ENCODE measurements at regions not wholly inside any gene's neighbourhood (a gene's known extent, or its start where the extent isn't known, plus 50 kb on each side); places are given as distances from the start of the nearest gene placed in this dataset.
"Not testable (repeated sequence)": the region's sequence is repeated elsewhere in the genome, so short reads cannot be mapped to it uniquely, and the experiment has no call there.

GRCh38 chr5:89065919-89066318 lies 182.9 kb upstream of the MEF2C start:
- Mint-ChIP-seq H3K9me3 (no peaks in the 10 kb centered on the region), H3K27me3 (ENCODE audit: low read depth) (no peaks in the 10 kb centered on the region), H3K36me3 (ENCODE audit: low read depth) (peaks cover 6% of the 10 kb centered on the region), H3K27ac (peak overlapping the region; percentile 77), H3K4me1 (ENCODE audit: low read depth) (peaks cover 24% of the 10 kb centered on the region), H3K4me3 (ENCODE audit: low read depth) (no peak overlapping the region)
- peak; percentile 10 for DNase-seq (ENCODE audit: low spot score)
- intact Hi-C loops (cut with micrococcal nuclease), result loop anchor here (1.0 to 2.0 kb wide), 3 partner anchors 60 to 249 kb away; no protein-coding TSS in a partner anchor

GRCh38 chr5:89064736-89065135 lies 181.8 kb upstream of the MEF2C start:
- DNase-seq (ENCODE audit: low spot score), result no peak
- intact Hi-C loops (cut with micrococcal nuclease), result loop anchor here (1.0 to 2.0 kb wide), 4 partner anchors 20 to 250 kb away; no protein-coding TSS in a partner anchor
- Mint-ChIP-seq H3K27me3 (ENCODE audit: low read depth) (no peaks in the 10 kb centered on the region), H3K4me1 (ENCODE audit: low read depth) (peaks cover 24% of the 10 kb centered on the region), H3K27ac (no peak overlapping the region), H3K9me3 (no peaks in the 10 kb centered on the region), H3K4me3 (ENCODE audit: low read depth) (no peak overlapping the region), H3K36me3 (ENCODE audit: low read depth) (peaks cover 6% of the 10 kb centered on the region)

- peaks cover 6% of the 10 kb centered on the region for H3K36me3 Mint-ChIP-seq (ENCODE audit: low read depth)
- H3K9me3 Mint-ChIP-seq, result no peaks in the 10 kb centered on the region
- H3K4me1 Mint-ChIP-seq (ENCODE audit: low read depth), result peaks cover 24% of the 10 kb centered on the region
- no peak for DNase-seq (ENCODE audit: low spot score)
- peak overlapping the region; percentile 38 for H3K27ac Mint-ChIP-seq
- intact Hi-C loops (cut with micrococcal nuclease), result loop anchor here (1.0 to 2.0 kb wide), 4 partner anchors 20 to 251 kb away; no protein-coding TSS in a partner anchor
- H3K4me3 Mint-ChIP-seq (ENCODE audit: low read depth), result no peak overlapping the region
- no peaks in the 10 kb centered on the region for H3K27me3 Mint-ChIP-seq (ENCODE audit: low read depth)
Observed at GRCh38 chr5:89064054-89064453, 181.1 kb upstream of the MEF2C start.

- peaks cover 7% of the 10 kb centered on the region for H3K27me3 Mint-ChIP-seq (ENCODE audit: low read depth)
- peaks cover 12% of the 10 kb centered on the region for H3K4me1 Mint-ChIP-seq (ENCODE audit: low read depth)
- H3K36me3 Mint-ChIP-seq (ENCODE audit: low read depth), result no peaks in the 10 kb centered on the region
- H3K27ac Mint-ChIP-seq, result no peak overlapping the region
- no peaks in the 10 kb centered on the region for H3K9me3 Mint-ChIP-seq
- no peak overlapping the region for H3K4me3 Mint-ChIP-seq (ENCODE audit: low read depth)
- DNase-seq (ENCODE audit: low spot score), result no peak
- intact Hi-C loops (cut with micrococcal nuclease), result no loop called here
Observed at GRCh38 chr5:89060768-89061167, 177.8 kb upstream of the MEF2C start.

GRCh38 chr5:89059274-89059673 lies 176.3 kb upstream of the MEF2C start:
- no peaks in the 10 kb centered on the region for H3K9me3 Mint-ChIP-seq
- intact Hi-C loops (cut with micrococcal nuclease), result no loop called here
- H3K36me3 Mint-ChIP-seq (ENCODE audit: low read depth), result no peaks in the 10 kb centered on the region
- peaks cover 5% of the 10 kb centered on the region for H3K4me1 Mint-ChIP-seq (ENCODE audit: low read depth)
- no peak overlapping the region for H3K4me3 Mint-ChIP-seq (ENCODE audit: low read depth)
- DNase-seq (ENCODE audit: low spot score), result no peak
- H3K27me3 Mint-ChIP-seq (ENCODE audit: low read depth), result peaks cover 7% of the 10 kb centered on the region
- H3K27ac Mint-ChIP-seq, result no peak overlapping the region

GRCh38 chr5:89055695-89056085 lies 172.7 kb upstream of the MEF2C start:
- H3K36me3 Mint-ChIP-seq (ENCODE audit: low read depth), result peaks cover under 1% of the 10 kb centered on the region
- no peak overlapping the region for H3K4me3 Mint-ChIP-seq (ENCODE audit: low read depth)
- intact Hi-C loops (cut with micrococcal nuclease), result no loop called here
- peaks cover 4% of the 10 kb centered on the region for H3K9me3 Mint-ChIP-seq
- no peaks in the 10 kb centered on the region for H3K4me1 Mint-ChIP-seq (ENCODE audit: low read depth)
- DNase-seq (ENCODE audit: low spot score), result no peak
- no peak overlapping the region for H3K27ac Mint-ChIP-seq
- H3K27me3 Mint-ChIP-seq (ENCODE audit: low read depth), result peaks cover 10% of the 10 kb centered on the region

- peaks cover 10% of the 10 kb centered on the region for H3K27me3 Mint-ChIP-seq (ENCODE audit: low read depth)
- H3K27ac Mint-ChIP-seq, result no peak overlapping the region
- H3K4me3 Mint-ChIP-seq (ENCODE audit: low read depth), result no peak overlapping the region
- H3K36me3 Mint-ChIP-seq (ENCODE audit: low read depth), result peaks cover 4% of the 10 kb centered on the region
- DNase-seq (ENCODE audit: low spot score), result no peak
- intact Hi-C loops (cut with micrococcal nuclease), result no loop called here
- peaks cover 10% of the 10 kb centered on the region for H3K9me3 Mint-ChIP-seq
- no peaks in the 10 kb centered on the region for H3K4me1 Mint-ChIP-seq (ENCODE audit: low read depth)
Observed at GRCh38 chr5:89055015-89055694, 172.2 kb upstream of the MEF2C start.

- H3K36me3 Mint-ChIP-seq (ENCODE audit: low read depth), result peaks cover 4% of the 10 kb centered on the region
- DNase-seq (ENCODE audit: low spot score), result no peak
- peaks cover 17% of the 10 kb centered on the region for H3K9me3 Mint-ChIP-seq
- no peak overlapping the region for H3K27ac Mint-ChIP-seq
- no peak overlapping the region for H3K4me3 Mint-ChIP-seq (ENCODE audit: low read depth)
- peaks cover 10% of the 10 kb centered on the region for H3K27me3 Mint-ChIP-seq (ENCODE audit: low read depth)
- intact Hi-C loops (cut with micrococcal nuclease), result no loop called here
- no peaks in the 10 kb centered on the region for H3K4me1 Mint-ChIP-seq (ENCODE audit: low read depth)
Observed at GRCh38 chr5:89053547-89053946, 170.6 kb upstream of the MEF2C start.

- H3K27ac Mint-ChIP-seq; H3K4me1 Mint-ChIP-seq (ENCODE audit: low read depth); DNase-seq (ENCODE audit: low spot score); intact Hi-C loops (cut with micrococcal nuclease); H3K4me3 Mint-ChIP-seq (ENCODE audit: low read depth); H3K27me3 Mint-ChIP-seq (ENCODE audit: low read depth); H3K36me3 Mint-ChIP-seq (ENCODE audit: low read depth): not testable (repeated sequence)
- H3K9me3 Mint-ChIP-seq, result peaks cover 17% of the 10 kb centered on the region
Observed at GRCh38 chr5:89050062-89050461, 167.1 kb upstream of the MEF2C start.

- peaks cover 4% of the 10 kb centered on the region for H3K36me3 Mint-ChIP-seq (ENCODE audit: low read depth)
- H3K27ac Mint-ChIP-seq, result no peak overlapping the region
- H3K9me3 Mint-ChIP-seq, result peaks cover 17% of the 10 kb centered on the region
- peaks cover 11% of the 10 kb centered on the region for H3K4me1 Mint-ChIP-seq (ENCODE audit: low read depth)
- DNase-seq (ENCODE audit: low spot score), result no peak
- H3K4me3 Mint-ChIP-seq (ENCODE audit: low read depth), result no peak overlapping the region
- intact Hi-C loops (cut with micrococcal nuclease), result no loop called here
- peaks cover 1% of the 10 kb centered on the region for H3K27me3 Mint-ChIP-seq (ENCODE audit: low read depth)
Observed at GRCh38 chr5:89047571-89047970, 164.6 kb upstream of the MEF2C start.

GRCh38 chr5:89045216-89045615 lies 162.2 kb upstream of the MEF2C start:
- H3K4me1 Mint-ChIP-seq (ENCODE audit: low read depth), result peaks cover 13% of the 10 kb centered on the region
- no peaks in the 10 kb centered on the region for H3K27me3 Mint-ChIP-seq (ENCODE audit: low read depth)
- no peaks in the 10 kb centered on the region for H3K36me3 Mint-ChIP-seq (ENCODE audit: low read depth)
- peaks cover 8% of the 10 kb centered on the region for H3K9me3 Mint-ChIP-seq
- no peak overlapping the region for H3K4me3 Mint-ChIP-seq (ENCODE audit: low read depth)
- DNase-seq (ENCODE audit: low spot score), result no peak
- H3K27ac Mint-ChIP-seq, result no peak overlapping the region
- intact Hi-C loops (cut with micrococcal nuclease), result no loop called here

- H3K9me3 Mint-ChIP-seq, result peaks cover 10% of the 10 kb centered on the region
- H3K4me1 Mint-ChIP-seq (ENCODE audit: low read depth), result peaks cover 13% of the 10 kb centered on the region
- H3K4me3 Mint-ChIP-seq (ENCODE audit: low read depth), result no peak overlapping the region
- no peaks in the 10 kb centered on the region for H3K36me3 Mint-ChIP-seq (ENCODE audit: low read depth)
- no peak for DNase-seq (ENCODE audit: low spot score)
- no peak overlapping the region for H3K27ac Mint-ChIP-seq
- no peaks in the 10 kb centered on the region for H3K27me3 Mint-ChIP-seq (ENCODE audit: low read depth)
- intact Hi-C loops (cut with micrococcal nuclease), result loop anchor here (1.0 kb wide), 1 partner anchor 20 kb away; no protein-coding TSS in a partner anchor
Observed at GRCh38 chr5:89044674-89045200, 161.8 kb upstream of the MEF2C start.

GRCh38 chr5:89043676-89044075 lies 160.7 kb upstream of the MEF2C start:
- Mint-ChIP-seq H3K4me1 (ENCODE audit: low read depth) (peaks cover 13% of the 10 kb centered on the region), H3K27me3 (ENCODE audit: low read depth) (no peaks in the 10 kb centered on the region), H3K27ac (no peak overlapping the region), H3K36me3 (ENCODE audit: low read depth) (no peaks in the 10 kb centered on the region), H3K9me3 (peaks cover 6% of the 10 kb centered on the region), H3K4me3 (ENCODE audit: low read depth) (no peak overlapping the region)
- intact Hi-C loops (cut with micrococcal nuclease), result loop anchor here (1.0 kb wide), 2 partner anchors 21 to 37 kb away; no protein-coding TSS in a partner anchor
- DNase-seq (ENCODE audit: low spot score), result peak; percentile 10

Data from activated T-helper 2 cell treated with anti-CD3 and anti-CD28 coated beads, Interferon-gamma antibody, Interleukin-2, Interleukin-4, amounts not matched to agents 10 μg/mL and 5 μg/mL and 100 μg/mL, durations not matched to agents 14 hours and 24 hours and 36 hours (primary cell).